HG02678 (cell line): ENCODE measurements at regions not wholly inside any gene's neighbourhood (a gene's known extent, or its start where the extent isn't known, plus 50 kb on each side); places are given as distances from the start of the nearest gene placed in this dataset.

Source experiments
- ATAC-seq: cut with Tn5 transposase; IDR thresholded peaks from one replicate; pipeline ENCODE4 v1.9.1; 2021; ENCODE audit warnings: mild to moderate bottlenecking, moderate library complexity; ENCODE audit not compliant: unreplicated experiment

DNA sequence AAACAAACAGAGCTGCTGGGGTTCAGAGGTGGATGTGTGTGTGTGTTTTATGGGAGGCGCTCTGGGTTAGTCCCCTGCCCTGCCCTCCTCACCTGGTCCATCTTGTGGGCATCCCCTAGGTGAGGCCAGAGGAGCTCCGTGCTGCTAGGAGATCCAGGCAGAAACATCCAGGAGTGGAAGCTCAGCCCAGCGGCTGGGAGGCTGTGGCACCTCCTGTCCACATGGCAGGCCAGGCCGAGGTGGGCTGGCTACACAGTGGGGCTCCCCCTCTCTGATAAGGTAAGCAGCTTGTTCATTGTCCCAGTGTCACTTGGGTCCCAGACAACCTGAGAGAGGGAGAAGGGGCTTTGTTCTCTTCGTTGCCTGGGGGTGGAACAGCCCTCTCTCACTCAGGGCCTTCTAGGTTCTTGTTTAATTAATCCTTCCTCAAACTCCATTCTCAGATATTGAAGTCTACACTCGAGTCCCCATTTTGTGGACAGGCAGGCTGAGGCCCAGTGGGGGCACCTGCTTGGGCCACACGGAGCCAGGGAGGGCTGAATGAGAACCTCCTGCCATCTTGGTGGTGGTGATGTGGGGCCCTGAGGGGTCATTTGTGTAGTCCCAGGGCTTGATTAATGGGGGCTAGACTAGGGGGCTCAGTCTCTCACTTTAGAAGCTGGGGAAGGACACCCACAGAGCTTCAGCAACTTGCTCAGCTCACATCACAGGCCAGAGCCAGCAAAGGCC is 216.8 kb upstream of the GPR26 start:
- no peak for ATAC-seq

DNA sequence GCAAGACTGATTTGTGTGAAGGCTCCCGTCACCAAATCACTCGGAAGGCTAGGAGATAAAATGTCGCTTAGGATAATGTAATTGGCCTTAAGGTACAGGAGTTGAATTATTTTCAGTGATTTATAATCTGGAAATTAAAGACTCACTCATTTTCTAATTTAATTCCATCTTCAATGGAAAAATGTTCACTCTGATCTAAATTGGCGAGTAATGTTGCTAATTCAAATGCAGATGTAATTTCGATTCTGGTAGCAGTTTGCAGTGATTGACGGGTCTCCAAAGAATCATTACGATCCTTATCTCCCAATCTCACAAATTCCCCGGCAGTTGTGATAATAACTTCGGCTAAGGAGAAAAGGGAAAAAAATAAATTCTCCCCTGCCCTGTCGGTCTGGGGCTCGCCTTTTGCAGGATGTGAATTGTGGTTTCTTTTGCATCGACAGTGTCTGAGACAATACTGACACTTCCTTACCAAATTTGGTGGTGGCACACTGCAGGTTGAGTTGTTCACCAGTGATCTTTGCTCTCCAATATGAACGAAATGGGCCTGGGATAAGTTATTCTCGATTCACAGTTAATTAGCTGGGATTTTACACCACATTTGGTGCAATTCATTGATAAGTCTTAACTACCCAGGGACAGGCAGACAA is 215.1 kb upstream of the GPR26 start:
- no peak for ATAC-seq

DNA sequence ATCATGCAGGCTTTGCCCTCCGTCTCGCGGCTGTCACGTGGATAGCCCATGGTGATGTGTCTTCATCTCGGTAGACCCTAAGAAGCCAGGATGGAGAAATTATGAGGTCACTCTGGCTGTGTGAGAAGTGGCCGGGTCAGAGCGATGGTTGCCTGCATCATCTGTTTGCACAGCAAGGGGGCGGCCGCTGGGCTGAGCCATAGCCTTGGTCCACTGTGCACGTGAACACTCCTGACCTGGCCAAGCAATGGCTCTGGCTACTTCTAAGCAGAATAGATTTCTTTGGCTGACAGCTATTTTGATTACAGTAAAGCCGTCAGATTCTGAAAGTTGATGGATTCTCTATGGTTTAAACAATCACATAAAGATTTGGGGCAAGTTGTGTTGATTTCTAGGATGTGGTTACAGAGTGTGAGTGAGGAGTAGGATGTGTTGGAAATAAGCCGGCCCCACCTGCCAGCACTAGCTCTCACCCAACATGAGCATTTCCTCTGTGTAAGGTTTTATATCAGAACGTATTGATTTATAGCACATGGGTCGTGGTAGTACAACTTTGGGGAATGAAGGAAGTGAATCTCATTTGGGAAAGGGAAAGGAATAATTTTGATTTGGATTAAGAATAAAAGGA is 214.4 kb upstream of the GPR26 start:
- ATAC-seq: no peak

DNA sequence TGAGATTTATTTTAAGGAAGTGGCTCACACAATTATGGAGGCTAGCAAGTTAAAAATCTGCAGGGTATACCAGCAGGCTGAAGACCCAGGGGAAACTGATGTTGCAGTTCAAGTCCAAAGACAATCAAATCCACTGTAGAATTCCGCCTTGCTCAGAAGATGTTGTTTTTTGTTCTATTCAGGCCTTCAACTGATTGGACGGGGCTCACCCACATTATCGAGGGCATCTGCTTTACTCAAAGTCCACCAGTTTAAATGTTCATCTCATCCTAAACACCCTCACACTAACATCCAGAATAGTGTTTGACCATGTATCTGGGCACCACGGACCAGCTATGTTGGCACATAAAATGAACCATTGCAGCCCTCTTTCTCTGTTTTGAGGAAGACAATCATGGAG is 211.2 kb upstream of the GPR26 start:
- ATAC-seq: no peak

DNA sequence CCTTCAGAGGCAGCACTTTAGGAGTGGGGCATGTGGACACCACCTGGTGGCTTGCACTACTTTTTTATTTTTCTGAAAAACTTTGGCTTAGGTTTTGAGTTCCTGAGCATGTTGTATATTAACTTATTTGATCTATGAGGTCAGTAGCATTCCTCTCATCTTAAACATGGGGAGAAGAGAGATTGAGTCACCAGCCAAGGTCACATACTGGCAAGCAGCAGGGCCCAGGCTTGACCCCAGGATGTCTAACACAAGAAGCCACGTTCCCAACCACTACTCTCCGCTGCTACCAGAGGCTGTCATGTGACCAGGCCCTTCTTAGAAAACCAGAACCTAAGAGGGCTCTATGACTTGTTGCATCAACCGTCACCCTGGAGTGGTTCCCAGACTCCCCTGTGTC is 210.3 kb upstream of the GPR26 start:
- ATAC-seq: no peak

- ATAC-seq: no peak
These were observed 207.2 kb upstream of the GPR26 start for GRCh38 chr10:123458933-123459332.

DNA sequence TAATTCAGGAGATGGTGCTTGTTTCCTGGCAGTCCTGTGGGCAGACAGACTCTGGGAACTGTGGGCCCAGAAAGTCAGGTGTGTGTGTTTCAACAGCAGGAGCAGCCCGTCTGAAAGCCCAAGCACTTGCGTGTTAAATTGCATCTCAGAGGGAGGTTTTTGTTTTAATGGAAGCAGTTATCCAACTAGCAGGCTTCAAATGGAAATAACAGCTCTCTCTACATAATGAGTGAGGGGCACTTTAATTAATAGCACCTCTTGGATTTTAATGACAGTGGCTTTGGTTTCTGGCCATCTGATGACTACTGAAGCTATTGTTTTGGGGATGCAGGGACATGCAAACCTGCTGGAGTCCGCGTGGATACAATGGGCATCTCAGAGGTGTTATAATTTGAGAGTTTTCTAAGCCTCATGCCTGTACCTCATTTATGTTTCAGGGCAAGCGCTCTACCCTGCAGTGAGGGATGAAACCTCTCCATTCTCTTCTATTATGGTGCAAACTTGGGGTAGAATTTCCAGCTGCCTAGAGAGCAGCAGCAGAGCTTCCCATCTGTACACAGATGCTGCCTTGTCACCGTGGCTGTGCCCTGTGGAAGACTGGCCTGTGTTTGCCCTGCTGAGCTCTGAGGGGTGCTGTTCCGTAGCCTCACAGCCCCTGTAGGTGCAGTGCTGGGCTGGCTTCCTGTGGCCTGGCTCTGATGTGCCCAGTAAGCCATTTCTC is 206.6 kb upstream of the GPR26 start:
- ATAC-seq: no peak

DNA sequence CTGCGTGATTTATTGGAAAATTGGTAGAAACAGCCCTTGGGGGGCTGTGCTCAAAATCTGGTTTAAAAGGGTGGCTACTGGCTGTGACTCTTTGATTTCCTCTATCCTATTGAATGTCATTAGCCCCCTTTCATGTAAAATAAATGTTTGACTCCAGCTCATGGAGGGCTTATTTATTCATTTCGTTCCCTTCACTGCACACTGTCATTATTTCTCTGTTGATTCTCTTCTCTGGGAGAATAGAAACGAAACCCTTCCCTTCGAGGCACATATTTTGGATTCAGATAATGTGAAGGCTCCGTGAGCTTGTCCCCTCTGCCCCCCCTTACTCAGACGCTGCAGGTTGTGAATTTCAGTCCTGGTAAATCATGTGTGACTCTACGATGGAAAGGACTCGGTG is 203.9 kb upstream of the GPR26 start:
- no peak for ATAC-seq

GRCh38 chr10:123462756-123463155 is 203.4 kb upstream of the GPR26 start:
- no peak for ATAC-seq

- ATAC-seq: no peak
These were observed 203.0 kb upstream of the GPR26 start for GRCh38 chr10:123463181-123463580.

DNA sequence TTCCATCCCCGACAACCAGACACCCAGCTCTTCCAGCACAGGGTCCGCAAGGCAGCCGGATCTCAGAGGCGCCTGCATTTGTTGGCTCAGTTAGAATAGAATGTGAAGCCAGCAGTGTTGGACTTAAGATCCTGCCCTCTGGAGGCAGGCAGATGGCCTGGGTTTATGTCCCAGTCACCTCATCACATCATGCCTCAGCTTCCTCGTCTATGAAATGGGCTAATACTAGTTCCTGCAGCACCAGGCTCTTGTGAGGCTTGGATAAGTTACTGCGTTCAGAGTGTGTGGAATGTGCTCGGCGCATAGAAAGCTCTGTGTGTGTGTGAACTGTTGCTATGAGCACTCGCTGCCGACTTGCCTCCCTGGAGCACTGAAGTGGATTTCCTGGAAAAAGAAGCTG is 202.5 kb upstream of the GPR26 start:
- no peak for ATAC-seq

DNA sequence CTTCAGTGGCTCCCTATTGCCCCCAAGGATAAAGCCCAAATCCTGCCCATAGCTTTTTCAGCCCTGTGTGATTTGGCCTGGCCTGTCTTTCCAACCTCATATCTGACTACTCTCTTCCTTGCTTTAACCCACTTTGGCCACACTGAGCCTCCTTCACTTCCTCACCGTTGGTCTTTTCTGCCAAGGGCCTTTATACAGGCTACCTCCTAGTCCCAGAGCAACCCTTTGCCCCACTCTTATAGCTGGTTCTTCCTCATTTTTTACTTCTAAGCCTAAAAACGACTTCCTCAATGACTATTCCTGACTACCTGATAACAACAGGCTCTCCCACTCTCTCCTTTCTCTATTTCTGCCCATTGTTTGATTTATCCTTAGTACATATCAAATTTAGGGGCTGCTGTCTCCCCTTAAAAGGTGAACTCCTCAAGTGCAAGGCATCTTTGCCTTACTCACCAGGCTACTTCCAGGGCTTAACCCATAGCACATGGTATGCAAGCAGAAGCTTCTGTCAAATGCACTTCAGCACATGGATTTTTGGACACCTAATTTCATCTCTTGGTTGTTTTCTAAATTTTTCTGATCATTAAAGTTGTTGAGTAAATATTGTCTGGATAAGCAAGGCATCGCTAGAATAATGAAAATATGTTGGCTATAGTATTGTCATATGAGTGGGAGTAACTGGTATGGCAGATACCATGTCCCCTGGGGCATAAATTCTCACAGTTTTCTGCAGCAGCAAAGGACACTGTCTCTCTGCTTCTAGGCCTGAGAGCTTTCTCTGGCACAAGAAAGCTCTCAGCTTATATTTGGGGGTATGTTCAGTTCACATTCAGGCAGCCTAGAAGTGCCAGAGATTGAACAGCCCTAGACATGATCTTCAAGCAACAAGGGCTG is 201.5 kb upstream of the GPR26 start:
- ATAC-seq: no peak

DNA sequence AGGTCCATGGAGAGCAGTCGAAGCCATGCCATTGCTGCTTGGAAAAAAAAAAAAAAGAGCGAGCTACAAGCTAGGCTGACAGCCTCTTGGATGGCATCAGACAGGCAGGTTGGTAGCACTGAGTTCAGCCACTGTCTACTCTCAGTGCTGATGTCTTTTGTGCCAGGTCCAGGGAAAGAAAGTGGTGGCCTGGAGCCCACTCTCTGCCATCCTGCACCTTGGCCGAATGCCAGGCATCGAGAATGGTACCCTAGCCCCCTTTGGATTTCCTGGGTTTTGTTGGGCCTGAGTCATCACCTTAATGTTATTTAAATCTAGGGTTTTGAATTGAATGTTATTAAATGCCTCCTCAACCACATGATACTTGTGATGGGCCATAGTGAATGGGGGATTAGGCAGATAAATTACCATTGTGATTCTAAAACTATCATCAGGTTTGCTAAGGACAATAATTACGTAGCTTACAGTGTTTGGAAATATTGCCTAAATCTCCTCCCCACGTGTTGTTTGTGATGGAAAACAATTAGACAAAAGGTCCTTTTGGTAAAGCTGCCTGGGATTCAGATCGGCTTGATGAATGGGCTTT is 195.7 kb upstream of the GPR26 start:
- no peak for ATAC-seq

- ATAC-seq: no peak
These were observed 194.3 kb upstream of the GPR26 start for GRCh38 chr10:123471811-123472210.

GRCh38 chr10:123472606-123473005 is 193.5 kb upstream of the GPR26 start:
- no peak for ATAC-seq

GRCh38 chr10:123474700-123475099 is 191.5 kb upstream of the GPR26 start:
- no peak for ATAC-seq

DNA sequence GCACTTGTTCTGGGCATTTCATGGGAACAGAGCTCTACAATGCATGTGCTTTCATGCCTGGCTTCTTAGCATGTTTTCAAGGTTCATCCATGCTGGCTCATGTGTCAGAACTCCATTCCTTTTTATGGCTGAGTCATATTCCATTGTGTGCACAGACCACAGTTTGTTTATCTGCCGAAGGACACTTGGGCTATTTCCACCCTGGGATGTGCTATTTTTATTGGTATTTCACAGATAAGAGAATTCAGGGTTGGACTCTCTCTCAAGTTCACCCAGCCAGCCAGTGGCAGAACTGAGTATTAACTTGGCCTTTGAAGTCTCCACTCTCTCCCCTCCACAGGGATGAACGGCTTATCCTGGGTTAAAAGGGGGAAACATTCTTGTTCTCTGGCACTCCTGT is 190.7 kb upstream of the GPR26 start:
- ATAC-seq: no peak

GRCh38 chr10:123478116-123478515 is 188.0 kb upstream of the GPR26 start:
- ATAC-seq: no peak

GRCh38 chr10:123479640-123480039 is 186.5 kb upstream of the GPR26 start:
- no peak for ATAC-seq

DNA sequence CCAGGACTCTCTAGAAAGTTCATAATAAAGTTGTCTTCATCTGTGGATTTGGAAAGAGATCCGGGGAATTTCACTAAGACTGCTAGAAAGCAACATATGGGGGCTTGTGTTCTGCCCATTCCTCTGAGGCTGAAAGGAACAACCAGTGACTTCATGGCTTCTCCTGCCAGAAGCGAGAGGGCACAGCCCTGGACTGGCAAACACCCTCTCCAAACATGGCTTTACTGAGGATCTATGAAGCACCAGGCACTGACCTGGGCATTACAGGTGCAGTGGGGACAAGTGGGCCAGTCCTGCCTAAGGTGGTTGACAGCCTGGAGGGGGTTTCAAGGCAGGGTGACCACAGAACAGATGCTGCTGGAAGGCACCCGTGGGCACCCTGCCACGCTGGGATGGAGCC is 185.8 kb upstream of the GPR26 start:
- ATAC-seq: no peak
